Nephron (organoid): ENCODE measurements at regions not wholly inside any gene's neighbourhood (a gene's known extent, or its start where the extent isn't known, plus 50 kb on each side); places are given as distances from the start of the nearest gene placed in this dataset.
A peak's percentile ranks its signal among the peaks of the same experiment; 100 is the strongest.

Experiments
- H3K27ac Mint-ChIP-seq, 3 experiments: 2 replicates each; pipeline ENCODE4 v1.8.0; 2020; ENCODE audit warnings: mixed read lengths in 3 of 3, mild to moderate bottlenecking in 2 of 3, moderate library complexity in 1 of 3
- H3K27me3 Mint-ChIP-seq: 2 replicates; pipeline ENCODE4 v1.8.0; 2021; ENCODE audit warnings: low read depth, mild to moderate bottlenecking, moderate library complexity, mixed read lengths
- H3K36me3 Mint-ChIP-seq: 2 replicates; pipeline ENCODE4 v1.8.0; 2020; ENCODE audit warnings: low read depth, mixed read lengths
- H3K4me1 Mint-ChIP-seq: 2 replicates; pipeline ENCODE4 v1.8.0; 2020; ENCODE audit warnings: mixed read lengths
- H3K4me3 Mint-ChIP-seq, 3 experiments: 2 replicates each; pipeline ENCODE4 v1.8.0; 2020; ENCODE audit warnings: mild to moderate bottlenecking in 3 of 3, mixed read lengths in 3 of 3, moderate library complexity in 2 of 3
- H3K9me3 Mint-ChIP-seq: 2 replicates; pipeline ENCODE4 v1.8.0; 2020; ENCODE audit warnings: mixed read lengths
- CTCF ChIP-seq, 3 experiments: fragments of 200-600 bp; sonication (generic); IDR thresholded peaks; one replicate each; pipeline ENCODE4 v1.5.0; 2021; ENCODE audit warnings: antibody characterized with exemption in 3 of 3; ENCODE audit not compliant: unreplicated experiment in 3 of 3

GRCh38 chr10:61097026-61097425, 153.0 kb upstream of the RHOBTB1 start:
- Mint-ChIP-seq H3K9me3 (peaks cover 3% of the 10 kb centered on the region), H3K27me3 (no peaks in the 10 kb centered on the region), H3K4me3 (no peak overlapping the region), H3K36me3 (no peaks in the 10 kb centered on the region), H3K27ac (no peak overlapping the region), H3K4me1 (peaks cover 30% of the 10 kb centered on the region)
- TF ChIP-seq CTCF (IDR thresholded peaks at IDR 0.05; ENCODE audit: unreplicated experiment in 3 of 3): no peak

GRCh38 chr10:61096056-61096455, 152.1 kb upstream of the RHOBTB1 start:
- Mint-ChIP-seq H3K36me3 (no peaks in the 10 kb centered on the region), H3K4me1 (peaks cover 25% of the 10 kb centered on the region), H3K27ac (no peak overlapping the region), H3K27me3 (no peaks in the 10 kb centered on the region), H3K9me3 (peaks cover 3% of the 10 kb centered on the region), H3K4me3 (no peak overlapping the region)
- no peak for TF ChIP-seq CTCF (IDR thresholded peaks at IDR 0.05; ENCODE audit: unreplicated experiment in 3 of 3)

- no peak for TF ChIP-seq CTCF (IDR thresholded peaks at IDR 0.05; ENCODE audit: unreplicated experiment in 3 of 3)
- H3K36me3 Mint-ChIP-seq: no peaks in the 10 kb centered on the region
- no peaks in the 10 kb centered on the region for H3K4me1 Mint-ChIP-seq
- H3K9me3 Mint-ChIP-seq: peaks cover 3% of the 10 kb centered on the region
- no peaks in the 10 kb centered on the region for H3K27me3 Mint-ChIP-seq
- no peak overlapping the region for H3K4me3 Mint-ChIP-seq
- no peak overlapping the region for H3K27ac Mint-ChIP-seq
Measured at GRCh38 chr10:61091531-61091930, 147.5 kb upstream of the RHOBTB1 start.

- no peak for TF ChIP-seq CTCF (IDR thresholded peaks at IDR 0.05; ENCODE audit: unreplicated experiment in 3 of 3)
- Mint-ChIP-seq H3K27me3 (no peaks in the 10 kb centered on the region), H3K9me3 (peaks cover 16% of the 10 kb centered on the region)
Measured at GRCh38 chr10:61089251-61089650, 145.3 kb upstream of the RHOBTB1 start.

GRCh38 chr10:61084493-61084892, 140.5 kb upstream of the RHOBTB1 start:
- Mint-ChIP-seq H3K9me3 (peaks cover 20% of the 10 kb centered on the region), H3K36me3 (no peaks in the 10 kb centered on the region), H3K4me1 (no peaks in the 10 kb centered on the region), H3K4me3 (no peak overlapping the region), H3K27ac (no peak overlapping the region), H3K27me3 (no peaks in the 10 kb centered on the region)
- no peak for TF ChIP-seq CTCF (IDR thresholded peaks at IDR 0.05; ENCODE audit: unreplicated experiment in 3 of 3)

More at GRCh38 chr10:61089251-61089650, 145.3 kb upstream of the RHOBTB1 start:
- H3K27ac Mint-ChIP-seq: no peak overlapping the region
- no peaks in the 10 kb centered on the region for H3K36me3 Mint-ChIP-seq
- H3K4me1 Mint-ChIP-seq: no peaks in the 10 kb centered on the region
- H3K4me3 Mint-ChIP-seq: no peak overlapping the region

GRCh38 chr10:61081301-61081700, 137.3 kb upstream of the RHOBTB1 start:
- Mint-ChIP-seq H3K4me1 (peaks cover 5% of the 10 kb centered on the region), H3K27me3 (no peaks in the 10 kb centered on the region), H3K4me3 (no peak overlapping the region), H3K9me3 (peaks cover 19% of the 10 kb centered on the region), H3K36me3 (no peaks in the 10 kb centered on the region), H3K27ac (peak overlapping the region in 1 of 3 experiments; percentile 41)
- no peak for TF ChIP-seq CTCF (IDR thresholded peaks at IDR 0.05; ENCODE audit: unreplicated experiment in 3 of 3)
